Panc1 (cell line): ENCODE measurements at regions not wholly inside any gene's neighbourhood (a gene's known extent, or its start where the extent isn't known, plus 50 kb on each side); places are given as distances from the start of the nearest gene placed in this dataset.

Source experiments
- ATAC-seq: fragments of 200-7000 bp; cut with Tn5 transposase; 2 replicates; pipeline ENCODE4 v1.9.1; 2020; ENCODE audit warnings: mild to moderate bottlenecking, moderate library complexity
- BruUV-seq: library from RNA; stranded (reverse); fragments of 400-500 nt; replicated peaks from 2 replicates; lab custom pipeline; 2021; lab: Mats Ljungman, UMichigan
- CTCF ChIA-PET: fragments of 300-600 bp; sonication (Branson Sonifier 250); formaldehyde crosslinking; loops from one replicate; lab custom pipeline; 2022; ENCODE audit warnings: antibody characterized with exemption; lab: Charles Lee
- POLR2A ChIA-PET: fragments of 300-600 bp; sonication (Branson Sonifier 250); formaldehyde crosslinking; loops from one replicate; lab custom pipeline; 2022; ENCODE audit warnings: antibody characterized with exemption; lab: Charles Lee
- DNase-seq: peaks from one replicate; pipeline ENCODE4 v3.0.0-alpha.2; 2010; ENCODE audit warnings: low read depth, low spot score
- H3K27ac ChIP-seq: 2 replicates; pipeline ENCODE4 v1.5.1; 2011; ENCODE audit warnings: mild to moderate bottlenecking, low read length, inconsistent platforms
- H3K27me3 ChIP-seq: fragments of 200-500 bp; sonication (Bioruptor generic); 2 replicates; pipeline ENCODE4 v1.6.0; 2014; ENCODE audit warnings: low read length, inconsistent platforms; ENCODE audit not compliant: control insufficient read depth, insufficient read depth
- H3K36me3 ChIP-seq: fragments of 200-500 bp; sonication (Bioruptor generic); 2 replicates; pipeline ENCODE4 v1.5.1; 2014; ENCODE audit warnings: inconsistent platforms, mild to moderate bottlenecking, low read length, moderate library complexity; ENCODE audit not compliant: control insufficient read depth, insufficient read depth
- H3K4me1 ChIP-seq: 2 replicates; pipeline ENCODE4 v1.5.1; 2011; ENCODE audit warnings: inconsistent platforms, mild to moderate bottlenecking, low read length, moderate library complexity; ENCODE audit not compliant: control insufficient read depth, insufficient read depth
- H3K4me3 ChIP-seq, 2 experiments: 2 replicates each; pipeline ENCODE4 v1.5.1; 2011 to 2012; ENCODE audit warnings: low read depth in 2 of 2, low read length in 2 of 2, mild to moderate bottlenecking in 2 of 2, inconsistent platforms in 1 of 2, moderate library complexity in 1 of 2
- H3K9me3 ChIP-seq: fragments of 200-500 bp; sonication (Bioruptor generic); 2 replicates; pipeline ENCODE4 v1.5.1; 2014; ENCODE audit warnings: low read depth, mild to moderate bottlenecking, inconsistent platforms, low read length, moderate library complexity; ENCODE audit not compliant: control insufficient read depth, insufficient read depth
- CTCF ChIP-seq: fragments of 450-650 bp; IDR thresholded peaks from 2 replicates; pipeline ENCODE4 v1.5.1; 2017; ENCODE audit warnings: mild to moderate bottlenecking
- POLR2AphosphoS5 ChIP-seq: IDR thresholded peaks from 2 replicates; pipeline ENCODE4 v1.6.1; 2012; ENCODE audit warnings: mild to moderate bottlenecking, low read depth, low read length, moderate library complexity
- REST ChIP-seq, 2 experiments: IDR thresholded peaks; 2 replicates each; pipeline ENCODE4 v1.6.1; 2011 to 2012; ENCODE audit warnings: low read depth in 2 of 2, control low read depth in 1 of 2, low read length in 1 of 2, mild to moderate bottlenecking in 1 of 2, moderate library complexity in 1 of 2; ENCODE audit not compliant: insufficient read depth in 1 of 2
- SIN3A ChIP-seq: IDR thresholded peaks from 2 replicates; pipeline ENCODE4 v1.6.1; 2012; ENCODE audit warnings: low read depth, mild to moderate bottlenecking, low read length, moderate library complexity, borderline replicate concordance; ENCODE audit not compliant: insufficient read depth
- TCF7L2 ChIP-seq: IDR thresholded peaks from 2 replicates; pipeline ENCODE4 v1.6.1; 2011; ENCODE audit warnings: mild to moderate bottlenecking, low read depth, low read length, inconsistent platforms
- in situ Hi-C: cut with HindIII; loops from 2 replicates; pipeline ENCODE4 v1.10.0; 2016; ENCODE audit warnings: low sequenced_read_pairs, low pct_unique_long_range_greater_than_20kb
- intact Hi-C: fragments of 100-400 bp; cut with micrococcal nuclease; formaldehyde crosslinking; loops from one replicate; pipeline ENCODE4 v1.10.0; 2022; ENCODE audit not compliant: unreplicated experiment

GRCh38 chr7:10036693-10037092 lies 937.0 kb upstream of the PHF14 start:
- no peak overlapping the region for H3K27ac ChIP-seq
- no TSS peak for BruUV-seq
- H3K9me3 ChIP-seq, result peaks cover 5% of the 10 kb centered on the region; the same call in 1 of the 2 replicates

GRCh38 chr7:10038351-10038750 lies 935.3 kb upstream of the PHF14 start:
- intact Hi-C loops (no loop called here), in situ Hi-C loops (no loop called here)
- no TSS peak for BruUV-seq
- ATAC-seq (no peak), DNase-seq (no peak)
- H3K4me3 ChIP-seq, result no peak overlapping the region
- CTCF ChIA-PET, result no interaction called here
- no peaks in the 10 kb centered on the region; the same call in 1 of the 2 replicates for H3K36me3 ChIP-seq
- H3K27me3 ChIP-seq, result no peaks in the 10 kb centered on the region
- TF ChIP-seq CTCF (no peak), POLR2AphosphoS5 (no peak), SIN3A (no peak), REST (IDR thresholded peaks at IDR 0.05; ENCODE audit: insufficient read depth in 1 of 2, low read depth in 2 of 2, low read length in 1 of 2) (no peak), TCF7L2 (no peak)
- H3K27ac ChIP-seq, result no peak overlapping the region
- POLR2A ChIA-PET, result no interaction called here
- H3K9me3 ChIP-seq, result peaks cover 5% of the 10 kb centered on the region; the same call in 1 of the 2 replicates
- H3K4me1 ChIP-seq, result no peaks in the 10 kb centered on the region

More at GRCh38 chr7:10036693-10037092, 937.0 kb upstream of the PHF14 start:
- ATAC-seq (no peak), DNase-seq (no peak)
- Histone ChIP-seq H3K27me3 (no peaks in the 10 kb centered on the region), H3K36me3 (no peaks in the 10 kb centered on the region; the same call in 1 of the 2 replicates), H3K4me1 (no peaks in the 10 kb centered on the region), H3K4me3 (no peak overlapping the region)
- intact Hi-C loops (no loop called here), in situ Hi-C loops (no loop called here)
- ChIA-PET CTCF (no interaction called here), POLR2A (interaction anchor here (0.7 kb wide), 1 partner anchor 170 kb away, joined by 3 read pairs; no protein-coding TSS in a partner anchor)
- TF ChIP-seq REST (IDR thresholded peaks at IDR 0.05; ENCODE audit: insufficient read depth in 1 of 2, low read depth in 2 of 2, low read length in 1 of 2) (no peak), SIN3A (no peak), TCF7L2 (no peak), POLR2AphosphoS5 (no peak), CTCF (no peak)
